Transverse colon (tissue), 4 donors: ENCODE measurements at regions not wholly inside any gene's neighbourhood (a gene's known extent, or its start where the extent isn't known, plus 50 kb on each side); places are given as distances from the start of the nearest gene placed in this dataset.

ENCODE experiments used
- CTCF ChIP-seq, 5 experiments: fragments of 200-600 bp in 3 of 5; fragments of 450-650 bp in 2 of 5; sonication (generic) in 3 of 5; IDR thresholded peaks; 1 replicate in 2 of 5; 2 replicates in 3 of 5; pipeline ENCODE4 v1.5.1; 2016 to 2017; ENCODE audit warnings: antibody characterized with exemption in 5 of 5, inconsistent platforms in 3 of 5, mild to moderate bottlenecking in 2 of 5, moderate library complexity in 1 of 5
- EP300 ChIP-seq: sonication (generic); formaldehyde crosslinking; IDR thresholded peaks from one replicate; pipeline ENCODE4 v1.6.1; 2017; ENCODE audit warnings: antibody characterized with exemption, low read depth
- POLR2A ChIP-seq: fragments of 450-650 bp; IDR thresholded peaks from one replicate; pipeline ENCODE4 v1.6.1; 2016; ENCODE audit warnings: antibody characterized with exemption, mild to moderate bottlenecking, moderate library complexity
- POLR2AphosphoS5 ChIP-seq, 3 donors: sonication (generic); formaldehyde crosslinking; IDR thresholded peaks; one replicate each; pipeline ENCODE4 v1.6.1; 2016; ENCODE audit warnings: antibody characterized with exemption in 3 of 3

- no peak for TF ChIP-seq CTCF (IDR thresholded peaks at IDR 0.05)
- TF ChIP-seq POLR2A = no peak
- TF ChIP-seq POLR2AphosphoS5 (IDR thresholded peaks at IDR 0.05) = no peak
- TF ChIP-seq EP300 = no peak
These were observed 112.1 kb upstream of the DRD2 start for GRCh38 chr11:113587308-113587739.
